SW 1271 (cell line): ENCODE measurements at regions not wholly inside any gene's neighbourhood (a gene's known extent, or its start where the extent isn't known, plus 50 kb on each side); places are given as distances from the start of the nearest gene placed in this dataset.
A peak's percentile ranks its signal among the peaks of the same experiment; 100 is the strongest.
"Not testable (repeated sequence)": the region's sequence is repeated elsewhere in the genome, so short reads cannot be mapped to it uniquely, and the experiment has no call there.

ENCODE experiments used
- DNase-seq, 2 experiments: peaks; one replicate each; lab custom pipeline; 2025; lab: John Stamatoyannopoulos, UW

DNA sequence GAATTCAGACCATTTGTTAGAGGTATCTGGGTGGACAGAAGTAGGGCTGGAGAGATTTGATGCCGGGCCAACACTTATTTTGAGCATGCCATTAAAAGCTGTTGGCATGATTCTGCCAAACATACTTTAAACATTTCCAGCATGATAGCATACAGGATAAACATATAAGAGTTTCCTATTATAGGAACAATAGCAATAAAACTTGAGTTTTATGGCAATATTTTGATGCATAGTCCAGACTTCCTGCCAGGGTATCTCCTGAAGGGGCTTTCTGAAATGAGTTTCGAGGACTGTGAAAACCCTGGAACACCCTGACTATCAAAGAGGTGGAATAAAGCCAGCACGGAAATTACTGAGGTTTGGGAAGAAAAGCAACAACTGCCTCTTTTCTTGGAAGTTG, 1398.0 kb upstream of the NXPH2 start:
- peak in 1 of 2 experiments; percentile 12 for DNase-seq

DNA sequence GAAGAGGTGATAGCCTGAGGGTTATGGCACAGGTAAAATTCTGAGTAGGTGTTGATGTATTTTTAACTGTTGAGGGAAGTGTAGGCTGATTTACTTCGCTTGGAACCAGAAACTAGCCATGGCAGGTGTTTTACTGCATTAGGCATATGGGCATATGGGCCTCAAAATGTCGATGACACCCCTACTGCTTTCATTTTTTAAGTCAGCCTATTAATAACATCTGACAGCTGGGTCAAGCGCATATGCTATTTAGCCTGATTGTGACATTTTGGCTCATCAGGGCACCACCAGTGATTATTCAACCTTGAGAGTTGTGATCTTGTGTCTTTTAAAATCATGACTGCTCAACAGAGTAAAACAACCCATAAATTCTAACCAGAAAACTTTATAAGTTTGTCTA, 1396.9 kb upstream of the NXPH2 start:
- no peak for DNase-seq

DNA sequence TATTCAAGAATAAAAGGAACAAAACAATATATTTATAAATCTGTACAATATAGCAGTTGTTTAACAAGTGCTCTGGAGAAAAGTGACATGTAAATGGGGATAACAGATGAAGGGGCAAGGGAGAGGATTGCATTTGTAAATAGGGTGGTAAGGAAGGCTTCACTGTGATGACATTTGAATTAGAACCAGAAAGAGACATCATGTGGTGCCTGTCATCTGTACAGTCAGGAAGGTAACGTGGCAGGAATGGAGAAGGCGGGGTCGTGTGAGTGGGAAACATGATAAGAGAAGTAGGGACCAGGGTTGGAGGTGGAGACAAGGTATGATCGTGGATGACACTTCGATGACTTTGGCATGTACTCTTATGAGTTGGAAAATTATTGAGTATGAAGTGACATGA, 1393.6 kb upstream of the NXPH2 start:
- no peak for DNase-seq

DNA sequence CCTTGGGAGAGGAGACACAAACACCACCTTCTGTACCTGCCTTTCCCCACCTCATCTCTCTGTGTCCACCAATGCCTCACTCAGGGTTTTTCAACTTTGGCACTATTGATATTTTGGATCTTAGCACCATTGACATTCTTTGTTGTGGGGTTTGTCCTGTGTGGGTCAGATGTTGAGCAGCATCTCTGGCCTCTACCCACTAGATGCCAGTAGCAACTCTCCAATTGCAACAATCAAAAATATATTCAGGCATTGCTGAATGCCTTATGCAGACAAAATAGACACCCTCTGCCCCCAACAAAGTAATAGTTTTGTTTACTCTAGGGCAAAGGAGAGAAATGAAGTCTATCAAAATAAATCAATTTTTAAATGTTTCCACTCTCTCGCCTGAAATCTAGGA, 1384.3 kb upstream of the NXPH2 start:
- no peak for DNase-seq

DNA sequence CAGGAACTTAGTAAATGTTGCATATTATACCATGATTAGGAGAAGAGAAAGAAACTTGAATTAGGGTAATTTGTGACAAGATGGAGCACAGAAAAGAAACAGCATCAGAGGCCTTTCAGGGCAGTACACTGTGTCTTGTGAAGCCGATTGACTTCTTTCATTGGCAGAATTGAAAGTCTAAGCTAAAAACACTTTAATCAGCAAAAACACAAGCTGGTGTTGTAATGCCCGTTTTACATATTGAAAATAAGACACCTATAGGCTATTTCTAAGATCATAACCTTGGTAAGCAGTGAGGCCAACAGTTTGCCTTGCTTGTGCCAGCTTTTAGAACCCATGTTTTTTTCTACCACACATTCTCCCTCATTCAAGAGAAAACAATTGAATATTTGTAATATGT, 1378.1 kb upstream of the NXPH2 start:
- no peak for DNase-seq

DNA sequence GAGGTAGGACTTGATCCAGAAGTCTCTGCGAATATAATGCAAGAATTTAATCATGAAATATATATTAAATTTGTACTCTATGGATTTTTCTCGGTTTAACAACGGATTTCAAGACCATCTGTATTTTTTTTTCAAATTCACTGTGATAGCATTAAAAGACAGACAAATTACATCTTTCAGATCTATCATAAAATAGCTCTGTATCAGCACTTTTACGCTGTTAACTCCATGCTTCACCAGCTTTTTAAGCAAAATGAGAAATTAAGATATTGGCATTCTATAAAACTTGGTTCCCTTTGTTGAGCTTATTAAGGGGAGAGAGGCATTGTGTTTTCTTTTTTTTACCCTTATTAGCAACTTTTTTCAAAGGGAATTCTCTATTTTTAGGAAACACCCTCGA, 1377.6 kb upstream of the NXPH2 start:
- DNase-seq: no peak

DNA sequence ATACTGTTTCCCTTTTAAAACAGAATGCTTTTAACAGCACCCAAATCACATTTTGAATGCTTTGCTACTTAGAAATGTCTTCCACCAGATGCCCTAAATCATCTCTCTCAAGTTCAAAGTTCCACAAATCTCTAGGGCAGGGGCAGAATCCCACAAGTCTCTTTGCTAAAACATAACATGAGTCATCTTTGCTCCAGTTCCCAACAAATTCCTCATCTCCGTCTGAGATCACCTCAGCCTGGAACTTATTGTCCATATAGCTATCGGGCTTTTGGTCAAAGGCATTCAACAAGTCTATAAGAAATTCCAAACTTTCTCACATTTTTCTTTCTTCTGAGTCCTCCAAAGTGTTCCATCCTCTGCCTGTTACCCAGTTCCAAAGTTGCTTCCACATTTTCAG, 1374.5 kb upstream of the NXPH2 start:
- no peak for DNase-seq

DNA sequence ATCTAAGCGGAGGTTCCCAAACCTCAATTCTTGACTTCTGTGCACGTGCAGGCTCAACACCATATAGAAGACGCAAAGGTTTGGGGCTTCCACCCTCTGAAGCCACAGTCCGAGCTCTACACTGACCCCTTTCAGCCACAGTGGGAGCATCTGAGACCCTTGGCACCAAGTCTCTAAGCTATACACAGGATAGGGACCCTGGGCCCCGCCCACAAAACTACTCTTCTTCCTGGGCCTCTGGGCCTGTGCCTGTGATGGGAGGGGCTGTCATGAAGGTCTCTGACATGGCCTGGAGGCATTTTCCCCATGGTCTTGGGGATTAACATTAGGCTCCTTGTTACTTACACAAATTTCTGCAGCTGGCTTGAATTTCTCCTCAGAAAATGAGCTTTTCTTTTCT, 1374.1 kb upstream of the NXPH2 start:
- DNase-seq: no peak

DNA sequence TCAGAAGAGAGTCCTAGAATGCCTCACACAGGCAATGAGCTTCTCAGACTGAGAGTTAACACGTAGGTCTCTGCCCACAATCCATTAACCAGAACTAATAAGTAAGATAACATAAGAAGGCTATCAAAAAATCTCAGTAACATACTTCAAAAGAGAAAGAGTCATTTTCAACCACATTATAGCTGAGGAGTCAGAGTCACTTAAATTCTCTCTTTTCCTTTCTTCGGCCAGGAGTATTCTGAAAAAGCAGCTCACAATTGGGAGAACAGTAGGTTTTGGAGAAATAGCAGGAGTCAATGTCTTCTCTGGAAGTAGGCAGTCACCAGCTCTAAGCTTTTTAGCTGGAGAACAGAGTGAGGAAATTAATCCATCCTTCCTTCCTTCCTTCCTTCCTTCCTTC, 1364.4 kb upstream of the NXPH2 start:
- no peak for DNase-seq

DNA sequence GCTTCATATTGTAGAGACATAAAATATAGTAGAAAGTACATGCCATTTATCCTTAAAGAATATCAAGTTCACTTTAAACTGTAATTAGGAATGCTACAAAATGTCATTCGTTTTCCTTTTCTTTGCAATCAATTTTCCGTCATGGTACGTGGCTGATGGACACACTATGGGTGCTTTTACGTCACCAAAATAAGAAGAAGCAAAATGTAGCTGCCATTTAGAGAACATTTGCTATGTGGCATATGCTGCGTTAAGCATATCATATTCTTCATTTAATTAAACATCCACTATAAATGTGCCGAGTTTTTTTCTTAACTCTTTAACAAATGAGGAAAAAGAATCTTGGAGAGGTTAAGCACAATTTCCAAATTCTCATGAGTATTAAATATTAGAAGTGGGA, 1358.5 kb upstream of the NXPH2 start:
- no peak for DNase-seq

DNA sequence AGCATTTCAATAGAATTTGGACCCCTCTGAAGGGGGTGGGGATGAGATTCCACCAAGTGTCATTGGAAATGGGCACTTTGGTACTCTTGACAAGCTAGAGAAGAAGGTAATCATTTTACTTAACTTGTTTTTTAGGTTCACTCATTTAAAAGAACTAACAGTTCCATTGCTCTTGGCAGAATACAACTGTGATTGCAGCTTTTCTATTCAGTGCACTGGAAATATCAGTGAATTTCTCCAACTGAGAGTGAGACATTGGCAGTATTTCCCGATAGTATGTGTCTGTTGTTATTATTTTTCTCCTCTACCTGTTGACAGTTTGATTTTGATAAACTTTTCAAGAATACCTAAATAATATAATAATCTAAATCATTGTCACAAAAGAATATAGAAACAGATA, 1356.7 kb upstream of the NXPH2 start:
- DNase-seq: no peak

DNA sequence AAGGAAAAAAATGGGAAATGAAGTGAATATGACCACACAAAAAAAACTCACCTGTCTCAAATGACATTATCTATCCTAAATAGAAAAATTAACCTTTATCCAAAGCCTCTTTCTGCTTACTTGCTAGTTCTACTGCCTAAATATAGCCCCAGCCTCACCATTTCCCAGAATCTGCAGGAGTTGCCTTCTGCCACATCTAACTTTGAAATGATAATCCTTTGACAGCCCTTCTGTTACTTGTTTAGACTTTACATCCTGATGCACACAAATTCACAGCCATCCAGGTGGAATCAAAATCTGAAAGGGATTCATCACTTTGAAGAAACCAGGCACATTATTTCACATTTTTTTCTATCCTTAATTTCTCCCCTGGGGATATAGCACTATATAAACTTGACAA, 1356.2 kb upstream of the NXPH2 start:
- DNase-seq: no peak

DNA sequence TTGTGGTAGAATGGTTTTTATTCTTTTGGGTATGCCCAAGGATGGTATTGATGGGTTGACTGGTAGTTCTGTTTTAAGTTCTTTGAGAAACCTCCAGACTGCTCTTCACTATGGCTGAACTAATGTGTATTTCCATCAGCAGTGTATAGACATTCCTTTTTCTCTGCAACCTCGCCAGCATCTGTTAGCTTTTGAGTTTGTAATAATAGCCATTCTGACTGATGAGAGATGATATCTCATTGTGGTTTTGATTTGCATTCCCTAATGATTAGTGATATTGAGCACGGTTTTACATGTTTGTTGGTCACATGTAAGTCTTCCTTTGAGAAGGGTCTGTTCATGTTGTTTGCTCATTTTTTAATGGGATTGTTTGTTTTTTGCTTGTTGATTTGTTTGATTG, 1348.7 kb upstream of the NXPH2 start:
- no peak for DNase-seq

DNA sequence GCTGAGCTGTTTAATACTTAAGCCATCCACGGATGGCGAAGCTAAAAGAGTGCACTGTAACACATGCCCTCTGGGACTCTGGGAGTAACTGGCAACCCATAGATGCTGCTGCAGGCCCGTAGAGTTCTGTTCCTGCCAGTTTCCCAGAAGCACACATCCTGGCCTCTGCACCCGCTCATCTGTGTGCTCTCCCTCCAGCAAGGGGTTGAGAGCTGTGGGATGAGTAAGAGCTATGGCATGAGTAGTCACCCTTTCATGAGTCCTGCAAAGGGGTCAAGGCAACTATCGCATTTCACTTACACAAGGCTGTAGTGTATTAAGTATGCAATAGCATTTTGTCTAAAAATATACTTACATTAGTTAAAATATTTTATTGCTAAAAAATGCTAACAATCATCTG, 1341.8 kb upstream of the NXPH2 start:
- no peak for DNase-seq

DNA sequence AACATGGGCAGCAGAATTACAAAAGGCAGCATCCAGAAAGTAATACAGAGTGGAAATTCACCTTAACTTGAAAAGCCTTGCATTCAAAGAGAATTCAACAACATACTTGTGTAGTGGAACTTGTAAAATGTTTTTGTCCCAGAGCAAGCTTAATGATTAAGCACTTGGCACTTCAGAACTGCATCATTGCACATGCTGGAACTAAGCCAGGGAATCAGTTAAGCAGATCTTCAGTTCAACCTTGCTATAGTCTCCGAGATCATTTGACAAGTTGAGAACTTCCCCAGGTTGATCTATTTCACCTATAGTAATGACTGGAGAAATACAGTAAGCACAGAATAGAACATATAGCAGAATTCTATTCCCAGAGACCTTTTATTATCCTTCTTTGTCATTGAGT, 1337.2 kb upstream of the NXPH2 start:
- no peak for DNase-seq

DNA sequence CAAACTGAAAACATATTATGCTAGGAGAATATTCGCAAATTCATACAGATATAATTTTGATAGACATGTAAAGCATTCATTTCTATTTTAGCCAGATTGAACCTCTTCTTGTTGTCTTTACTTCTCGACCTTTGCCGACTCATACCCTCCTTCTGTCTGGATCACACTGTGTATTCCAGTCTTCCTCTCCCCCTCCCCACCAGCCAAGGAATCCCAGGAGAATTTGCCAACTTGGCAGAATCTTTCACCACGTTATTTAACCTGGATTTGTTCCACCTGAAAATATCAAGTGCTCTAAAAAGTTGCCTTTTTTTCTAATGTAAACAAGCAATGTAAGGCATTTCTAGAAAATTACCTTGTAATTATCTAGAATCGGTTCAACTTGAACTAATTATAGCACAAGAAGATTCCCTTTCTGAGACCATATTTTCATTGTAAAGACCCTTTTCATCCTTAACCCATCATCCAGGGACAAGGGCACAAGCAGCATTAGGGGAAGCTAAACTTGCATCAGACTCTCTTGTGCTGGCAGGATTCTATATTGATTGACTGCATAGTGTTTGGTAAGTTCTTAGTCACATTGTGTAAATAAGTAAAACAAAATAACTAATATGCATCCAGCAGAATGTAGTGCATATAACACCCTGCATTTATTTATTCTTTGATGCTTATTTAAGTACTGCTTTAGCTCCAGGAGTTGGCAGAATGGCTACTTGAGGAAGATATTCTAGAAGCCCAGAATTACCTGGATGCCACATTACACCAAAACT, 1328.7 kb upstream of the NXPH2 start:
- DNase-seq: no peak

DNA sequence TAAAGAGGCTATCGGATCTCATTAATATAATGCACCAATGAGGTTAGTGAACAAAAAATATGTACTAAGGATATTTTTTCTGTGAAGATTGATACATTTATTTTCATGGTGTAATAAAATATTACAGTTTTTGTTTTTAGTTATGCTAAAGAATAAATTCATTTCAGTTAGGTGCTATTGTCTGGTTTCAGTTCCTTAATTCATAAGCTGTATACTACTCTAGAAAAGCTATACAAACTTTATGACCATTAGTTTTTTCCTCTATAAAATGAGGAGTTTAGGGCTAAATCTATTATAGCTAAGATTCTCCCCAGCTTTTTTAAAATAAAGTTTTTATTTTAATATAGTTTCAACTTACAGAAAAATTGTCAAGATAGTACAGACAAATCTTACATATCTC, 1311.7 kb upstream of the NXPH2 start:
- DNase-seq: no peak

DNA sequence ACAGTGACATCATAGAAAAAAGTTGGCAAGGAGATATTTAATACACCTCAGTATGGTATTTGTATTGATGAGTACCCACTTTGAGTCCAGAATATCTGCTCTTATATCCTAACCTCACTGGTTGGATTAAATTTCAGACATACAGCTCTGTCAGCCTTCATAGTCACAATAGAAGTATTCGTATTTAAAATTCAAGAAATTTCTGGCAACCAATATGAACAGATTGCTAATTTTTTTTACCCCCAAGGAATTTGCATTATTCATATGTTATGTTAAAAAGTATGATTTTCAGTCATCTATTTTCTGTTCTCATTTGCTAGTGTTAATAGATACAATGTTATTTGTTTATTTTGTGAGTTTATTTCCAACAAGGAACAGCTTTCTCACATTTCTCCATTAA, 1306.8 kb upstream of the NXPH2 start:
- DNase-seq: no peak

DNA sequence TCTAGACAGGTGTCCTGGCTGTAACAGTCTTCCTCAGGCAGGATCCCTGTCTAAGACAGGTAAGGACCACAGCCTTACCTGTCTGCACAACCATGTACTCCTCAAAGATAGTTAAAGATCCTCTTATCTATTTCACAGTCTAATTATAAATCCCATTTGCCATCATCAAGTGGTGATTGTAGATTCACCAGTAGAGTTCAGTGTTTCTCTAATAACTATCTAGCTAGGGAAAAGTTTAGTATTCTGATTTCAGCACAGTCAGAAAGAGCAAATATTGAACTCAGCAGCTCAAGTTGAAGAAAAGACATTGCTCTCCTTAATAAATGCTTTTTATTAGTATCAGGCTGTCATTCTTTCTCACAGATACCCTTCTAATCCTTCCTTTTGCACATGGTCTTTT, 1305.5 kb upstream of the NXPH2 start:
- no peak for DNase-seq

DNA sequence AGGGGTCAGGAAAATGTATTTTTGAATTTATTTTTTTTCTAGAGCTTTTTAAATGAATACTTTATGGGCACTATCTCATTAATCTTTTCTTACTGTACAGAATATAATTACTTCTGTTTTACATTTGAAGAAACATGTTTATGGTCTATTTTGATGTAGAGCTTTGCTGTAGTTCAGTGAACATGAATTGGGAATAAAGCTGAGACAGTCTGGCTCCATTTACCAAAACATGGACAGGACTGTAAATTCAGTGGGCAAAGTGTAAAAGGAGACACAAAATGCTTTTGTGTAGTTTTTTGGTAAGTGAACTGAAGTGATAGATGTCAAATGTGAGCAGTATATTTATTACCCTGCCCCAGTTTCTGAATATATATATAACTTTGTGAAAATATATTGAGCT, 1298.8 kb upstream of the NXPH2 start:
- DNase-seq: no peak

DNA sequence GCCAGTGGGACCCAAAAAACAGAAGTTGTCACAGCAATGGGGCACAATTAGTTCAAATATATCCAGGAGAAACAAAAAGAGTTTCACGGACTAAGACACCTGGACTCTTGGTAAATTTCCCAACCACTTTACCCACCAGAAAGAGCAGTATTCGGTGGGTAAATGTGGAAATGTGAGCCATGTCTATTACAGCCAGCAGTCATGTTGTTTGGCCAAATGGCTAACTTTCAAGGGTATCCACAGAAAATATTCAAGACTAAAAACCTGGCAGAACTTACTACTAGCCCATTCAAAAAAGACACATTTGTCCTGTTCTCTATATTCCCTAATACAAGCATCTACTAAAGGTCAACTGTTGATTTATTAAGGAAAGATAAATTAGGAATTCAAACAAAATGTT, 1296.0 kb upstream of the NXPH2 start:
- no peak for DNase-seq

DNA sequence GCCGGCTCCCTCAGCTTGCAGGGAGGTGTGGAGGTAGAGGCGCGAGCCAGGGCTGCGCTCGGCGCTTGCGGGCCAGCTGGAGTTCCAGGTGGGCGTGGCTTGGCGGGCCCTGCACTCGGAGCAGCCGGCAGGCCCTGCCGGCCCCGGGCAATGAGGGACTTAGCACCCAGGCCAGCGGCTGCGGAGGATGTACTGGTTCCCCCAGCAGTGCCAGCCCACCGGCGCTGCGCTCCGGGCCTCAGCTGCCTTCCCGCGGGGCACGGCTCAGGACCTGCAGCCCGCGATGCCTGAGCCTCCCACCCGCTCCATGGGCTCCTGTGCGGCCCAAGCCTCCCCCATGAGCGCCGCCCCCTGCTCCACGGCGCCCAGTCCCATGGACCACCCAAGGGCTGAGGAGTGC, 1293.6 kb upstream of the NXPH2 start:
- DNase-seq: not testable (repeated sequence)

DNA sequence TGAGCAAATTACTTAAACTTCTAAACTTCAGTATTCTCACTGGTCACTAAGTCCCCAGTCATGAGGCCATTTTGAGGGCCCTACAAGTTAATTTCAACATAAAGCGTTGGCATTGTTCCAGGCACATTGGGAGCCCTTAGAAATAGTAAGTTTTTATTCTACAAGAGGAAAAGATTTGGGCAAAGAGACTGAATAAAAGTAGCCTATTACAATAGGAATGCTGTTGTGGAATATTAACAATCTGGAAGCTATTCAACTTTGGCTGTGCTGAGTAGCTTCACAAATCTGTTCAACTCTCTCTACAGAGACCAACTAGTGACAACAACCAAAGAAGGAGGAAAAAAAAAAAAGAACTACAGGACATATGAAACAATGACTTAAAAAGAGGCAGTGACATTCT, 1287.5 kb upstream of the NXPH2 start:
- DNase-seq: no peak

DNA sequence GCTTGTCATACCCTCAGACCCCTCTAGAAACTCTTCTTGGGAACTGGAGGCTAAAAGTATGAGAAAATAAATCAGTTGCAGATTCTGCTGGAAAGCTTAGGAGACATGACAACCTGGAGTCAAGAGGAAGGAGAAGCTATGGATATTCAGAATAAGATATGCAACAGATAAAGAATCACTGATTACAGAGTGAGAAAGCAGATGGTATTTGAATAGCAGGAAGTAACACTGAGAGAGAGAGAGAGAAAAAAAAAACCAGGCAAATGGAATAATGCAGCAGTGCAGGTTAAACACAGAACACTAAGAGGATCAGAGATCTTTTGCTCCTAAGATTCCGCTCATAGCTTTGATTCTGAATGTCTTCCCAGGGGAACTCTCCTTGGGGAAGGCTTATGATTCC, 1284.1 kb upstream of the NXPH2 start:
- DNase-seq: no peak

DNA sequence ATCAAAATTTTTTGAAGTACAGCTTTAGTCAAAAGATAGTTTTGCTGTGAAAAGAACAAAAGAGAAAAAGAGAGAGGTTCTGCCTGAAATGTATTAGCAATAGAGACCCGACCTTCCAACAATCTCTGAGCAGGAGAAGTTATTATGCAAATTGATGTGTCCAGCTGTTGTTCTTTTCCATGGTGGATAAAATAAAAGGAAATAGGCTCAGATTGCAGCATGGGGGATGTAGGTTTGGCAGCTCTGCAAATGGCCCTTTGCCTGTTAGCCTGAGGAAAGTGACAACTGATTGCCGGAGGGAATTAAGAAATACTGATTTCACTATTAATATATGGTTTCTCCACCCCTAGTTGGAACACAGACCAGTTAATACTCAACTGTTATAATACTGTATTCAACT, 1283.2 kb upstream of the NXPH2 start:
- DNase-seq: no peak
